COR-L47 (cell line): ENCODE measurements at regions not wholly inside any gene's neighbourhood (a gene's known extent, or its start where the extent isn't known, plus 50 kb on each side); places are given as distances from the start of the nearest gene placed in this dataset.

Experiments
- DNase-seq: peaks from one replicate; lab custom pipeline; 2025; lab: John Stamatoyannopoulos, UW

GRCh38 chr4:181952478-181952877 is 290.7 kb upstream of the TENM3 start:
- no peak for DNase-seq

GRCh38 chr4:181956512-181956911 is 286.7 kb upstream of the TENM3 start:
- no peak for DNase-seq

- DNase-seq, result no peak
Measured at GRCh38 chr4:181957088-181957487, 286.1 kb upstream of the TENM3 start.

- DNase-seq, result no peak
Measured at GRCh38 chr4:181958446-181958845, 284.8 kb upstream of the TENM3 start.

- no peak for DNase-seq
Measured at GRCh38 chr4:181959121-181959520, 284.1 kb upstream of the TENM3 start.

- no peak for DNase-seq
Measured at GRCh38 chr4:181960384-181960783, 282.8 kb upstream of the TENM3 start.

GRCh38 chr4:181962321-181962720 is 280.9 kb upstream of the TENM3 start:
- no peak for DNase-seq

GRCh38 chr4:181964731-181965130 is 278.5 kb upstream of the TENM3 start:
- DNase-seq, result no peak

GRCh38 chr4:181966104-181966551 is 277.1 kb upstream of the TENM3 start:
- no peak for DNase-seq

GRCh38 chr4:181967401-181967800 is 275.8 kb upstream of the TENM3 start:
- DNase-seq, result no peak

GRCh38 chr4:181968371-181968770 is 274.8 kb upstream of the TENM3 start:
- no peak for DNase-seq

GRCh38 chr4:181969151-181969550 is 274.1 kb upstream of the TENM3 start:
- DNase-seq, result no peak

GRCh38 chr4:181970366-181970765 is 272.8 kb upstream of the TENM3 start:
- DNase-seq, result no peak

- no peak for DNase-seq
Measured at GRCh38 chr4:181971411-181971810, 271.8 kb upstream of the TENM3 start.

GRCh38 chr4:181971973-181972372 is 271.2 kb upstream of the TENM3 start:
- DNase-seq, result no peak

GRCh38 chr4:181976764-181977163 is 266.4 kb upstream of the TENM3 start:
- no peak for DNase-seq

- DNase-seq, result peak; percentile 58
Measured at GRCh38 chr4:181982437-181982836, 260.8 kb upstream of the TENM3 start.

GRCh38 chr4:181982856-181983255 is 260.3 kb upstream of the TENM3 start:
- DNase-seq, result no peak

GRCh38 chr4:181987392-181987791 is 255.8 kb upstream of the TENM3 start:
- DNase-seq, result no peak

- DNase-seq, result no peak
Measured at GRCh38 chr4:181989071-181989470, 254.1 kb upstream of the TENM3 start.

GRCh38 chr4:181991369-181992108 is 251.7 kb upstream of the TENM3 start:
- DNase-seq, result no peak

GRCh38 chr4:181998398-181999295 is 244.6 kb upstream of the TENM3 start:
- DNase-seq, result no peak

GRCh38 chr4:182000077-182000476 is 243.1 kb upstream of the TENM3 start:
- DNase-seq, result no peak
